ENCODE measurements at regions not wholly inside any gene's neighbourhood (a gene's known extent, or its start where the extent isn't known, plus 50 kb on each side); places are given as distances from the start of the nearest gene placed in this dataset.

- ChIA-PET SMC1A (ENCODE audit: uncharacterized antibody, unreplicated experiment) (interaction anchor here (0.9 kb wide), 1 partner anchor 27 kb away, joined by 3 read pairs; no protein-coding TSS in a partner anchor), CTCF (interaction anchor here (0.7 kb wide), 1 partner anchor 39 kb away, joined by 3 read pairs; no protein-coding TSS in a partner anchor), RAD21 (ENCODE audit: unreplicated experiment) (no interaction called here), POLR2A (no interaction called here)
- ATAC-seq (no peak), DNase-seq (ENCODE audit: low read depth, low spot score) (no peak), FAIRE-seq (no peak)
- Histone ChIP-seq H3K9ac (ENCODE audit: control insufficient read depth, insufficient read depth, low read length) (no peak overlapping the region), H3K4me2 (ENCODE audit: control insufficient read depth, insufficient read depth) (no peak overlapping the region), H4K20me1 (ENCODE audit: control insufficient read depth, insufficient read depth) (no peaks in the 10 kb centered on the region), H3K4me1 (ENCODE audit: control insufficient read depth, insufficient read depth, low read length) (no peaks in the 10 kb centered on the region), H3K4me3 (no peak overlapping the region), H2AFZ (ENCODE audit: control insufficient read depth, low read depth, low read length) (no peak overlapping the region), H3K27me3 (replicated peaks in 1 of 2; ENCODE audit: control insufficient read depth in 2 of 2, insufficient read depth in 2 of 2, low read length in 1 of 2) (no peaks in the 10 kb centered on the region), H3K79me2 (ENCODE audit: control insufficient read depth, insufficient read depth, low read length) (no peaks in the 10 kb centered on the region), H3K27ac (ENCODE audit: control insufficient read depth, insufficient read depth) (no peak overlapping the region), H3K9me3 (replicated peaks; ENCODE audit: control insufficient read depth, insufficient read depth, low read length) (no peaks in the 10 kb centered on the region), H3K36me3 (ENCODE audit: control insufficient read depth in 2 of 2, insufficient read depth in 2 of 2, low read length in 1 of 2) (no peaks in the 10 kb centered on the region)
- no TSS peak for BruUV-seq (replicated peaks)
- TF ChIP-seq ZSCAN29 (IDR thresholded peaks at IDR 0.05) (no peak), ZBTB33 (IDR thresholded peaks at IDR 0.05) (no peak), BRCA1 (IDR thresholded peaks at IDR 0.05; ENCODE audit: low read depth, low read length) (no peak), POU2F2 (IDR thresholded peaks at IDR 0.05; ENCODE audit: borderline replicate concordance, low read depth, low read length) (no peak), EZH2 (IDR thresholded peaks at IDR 0.05; ENCODE audit: borderline replicate concordance, control insufficient read depth, low read depth, low read length) (no peak), CEBPB (IDR thresholded peaks at IDR 0.05; ENCODE audit: borderline replicate concordance in 1 of 2, low read depth in 2 of 2, low read length in 2 of 2) (no peak), HCFC1 (IDR thresholded peaks at IDR 0.05; ENCODE audit: low read length) (no peak), CBFB (IDR thresholded peaks at IDR 0.05; ENCODE audit: low read depth) (no peak), NRF1 (conservative IDR thresholded peaks at IDR 0.05; ENCODE audit: low read depth, low read length) (no peak), ESRRA (IDR thresholded peaks at IDR 0.05; ENCODE audit: low read length) (no peak), TAF1 (IDR thresholded peaks at IDR 0.05; ENCODE audit: borderline replicate concordance, low read depth, low read length) (no peak), ZZZ3 (IDR thresholded peaks at IDR 0.05; ENCODE audit: control insufficient read depth, insufficient read length, low read depth) (no peak), RAD21 (IDR thresholded peaks at IDR 0.05; ENCODE audit: insufficient read depth, low read depth, low read length) (no peak), BCL11A (IDR thresholded peaks at IDR 0.05; ENCODE audit: low read depth, low read length) (no peak), TCF7 (IDR thresholded peaks at IDR 0.05; ENCODE audit: borderline replicate concordance) (no peak), MXI1 (IDR thresholded peaks at IDR 0.05; ENCODE audit: low read depth, low read length) (no peak)
- intact Hi-C loops (cut with micrococcal nuclease; ENCODE audit: unreplicated experiment) (no loop called here), in situ Hi-C loops (cut with MboI) (no loop called here)
- 12% methylated on average over 4 of the region's 4 CpGs for WGBS (ENCODE audit: insufficient coverage, insufficient replicate concordance, low lambda C conversion rate, missing lambda C conversion rate)
Measured at GRCh38 chr11:38272376-38272775, 1674.3 kb upstream of the RAG2 start.

Measured in GM12878 (cell line).